NCI-H2196 treated with DMSO at 0.1 percent for 48 hours (cell line): ENCODE measurements at regions not wholly inside any gene's neighbourhood (a gene's known extent, or its start where the extent isn't known, plus 50 kb on each side); places are given as distances from the start of the nearest gene placed in this dataset.

Source experiments
- DNase-seq: peaks from one replicate; lab custom pipeline; 2025; ENCODE audit not compliant: unreplicated experiment; lab: John Stamatoyannopoulos, UW

DNA sequence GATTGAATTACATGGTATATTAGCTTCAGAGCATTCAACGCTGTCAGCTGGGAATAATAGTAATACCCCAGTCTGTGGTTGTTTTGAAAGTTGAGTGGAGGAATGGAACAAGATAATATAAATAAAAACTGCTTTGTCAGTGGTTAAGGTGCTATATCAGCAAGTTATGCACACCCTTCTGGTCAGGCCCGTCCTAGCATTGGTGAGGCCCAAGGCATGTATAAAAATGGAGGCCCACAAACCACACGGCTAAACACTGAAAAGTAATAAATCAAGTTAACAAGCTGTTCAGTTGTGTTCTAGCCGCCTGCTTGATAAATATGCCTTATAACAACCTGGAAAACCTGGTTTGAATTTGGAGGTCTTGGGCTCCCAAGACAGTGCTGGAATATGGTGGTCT lies 77.4 kb downstream of the PSMG1 start:
- DNase-seq, result no peak

DNA sequence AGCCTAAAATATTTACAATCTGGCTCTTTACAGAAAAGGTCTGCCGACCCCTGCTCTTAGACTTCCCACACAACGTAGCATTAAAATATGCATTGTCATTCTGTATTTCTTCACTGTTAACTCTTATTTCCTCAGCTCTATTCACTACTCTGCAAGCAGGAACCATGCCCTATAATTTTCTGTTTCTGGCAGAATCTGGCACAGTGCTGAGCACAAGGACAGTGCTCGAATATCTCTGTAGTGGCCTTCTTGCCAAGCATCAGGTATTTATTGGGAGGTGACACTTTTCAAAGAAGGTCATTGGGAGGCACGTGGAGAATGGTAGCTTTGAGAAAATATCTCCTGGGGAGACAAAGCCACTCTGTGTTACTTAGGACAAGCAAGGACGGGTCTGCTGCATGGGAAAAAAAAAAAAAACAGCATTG lies 77.9 kb downstream of the PSMG1 start:
- no peak for DNase-seq

DNA sequence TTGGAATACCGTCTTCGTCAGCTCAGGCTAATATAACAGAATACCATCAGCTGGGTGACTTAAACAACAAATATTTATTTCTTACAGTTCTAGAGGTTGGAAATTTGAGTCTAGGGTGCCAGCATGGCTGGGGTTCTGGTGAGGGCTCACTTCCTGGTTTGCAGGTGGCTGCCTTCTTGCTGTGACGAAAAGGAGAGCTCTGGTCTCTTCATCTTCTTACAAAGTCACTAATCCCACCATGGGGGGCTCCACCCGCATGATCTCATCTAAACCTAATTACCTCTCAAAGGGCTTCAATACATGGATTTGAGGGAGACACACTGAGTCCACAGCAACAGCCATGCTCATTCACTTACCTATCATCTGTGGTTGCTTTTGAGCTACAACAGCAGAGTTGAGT lies 78.3 kb downstream of the PSMG1 start:
- no peak for DNase-seq

DNA sequence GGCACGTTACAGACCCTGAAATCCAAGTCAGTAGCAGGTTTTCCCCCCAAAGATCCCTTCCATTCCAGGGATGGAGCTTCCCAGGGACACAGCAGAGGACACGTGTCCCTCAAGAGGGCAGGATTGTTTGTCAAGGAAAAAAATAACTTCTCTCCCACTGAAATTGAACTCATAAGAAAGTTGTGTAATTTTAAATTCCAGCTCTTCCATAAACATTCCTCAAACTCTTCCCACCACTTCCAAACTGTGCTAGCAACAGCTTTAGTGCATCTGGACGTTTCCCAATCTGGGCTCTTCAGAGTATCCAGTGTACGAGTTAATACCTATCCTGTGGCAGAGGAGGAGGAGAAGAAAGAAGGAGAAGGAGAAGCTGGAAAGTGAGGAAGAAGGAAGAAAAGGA lies 79.6 kb downstream of the PSMG1 start:
- DNase-seq, result no peak

DNA sequence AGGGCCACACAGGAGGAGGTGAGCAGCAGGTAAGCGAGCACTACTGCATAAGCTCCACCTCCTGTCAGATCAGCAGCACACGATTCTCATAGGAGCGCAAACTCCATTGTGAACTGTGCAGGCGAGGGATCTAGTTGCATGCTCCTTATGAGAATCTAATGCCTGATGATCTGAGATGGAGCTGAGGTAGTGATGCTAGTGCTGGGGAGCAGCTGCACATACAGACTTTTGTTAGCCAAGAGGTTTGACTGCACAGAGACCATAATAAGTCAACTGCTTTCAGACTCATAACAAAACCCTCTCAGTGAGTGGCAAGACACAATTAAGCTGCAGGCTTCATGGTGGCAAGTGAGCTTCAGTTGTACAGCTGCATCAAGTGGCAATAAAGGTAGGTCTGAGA lies 83.4 kb downstream of the PSMG1 start:
- no peak for DNase-seq

DNA sequence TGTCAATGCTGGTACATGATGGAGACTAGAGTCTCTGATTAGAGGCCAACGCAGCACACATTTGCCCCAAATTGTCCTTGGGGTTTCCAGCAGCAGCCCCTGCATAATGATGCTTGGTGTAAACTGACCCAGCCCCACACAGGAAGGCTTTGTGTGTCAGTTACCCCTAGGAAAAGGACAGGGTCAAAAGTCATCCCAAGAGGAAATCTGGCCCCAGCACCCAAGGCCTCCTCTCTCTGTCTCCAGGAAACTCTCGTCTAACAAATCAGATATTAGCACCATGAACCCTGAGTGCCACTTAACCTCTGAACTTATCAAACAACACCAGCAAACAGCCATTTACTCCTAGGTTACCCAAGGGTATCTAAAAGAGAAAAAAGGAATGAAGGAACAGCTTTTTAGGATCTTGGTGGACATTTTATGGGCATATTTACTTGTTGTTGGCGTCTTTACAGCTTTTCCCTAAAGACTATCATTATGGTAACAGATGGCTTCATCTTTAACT lies 84.5 kb downstream of the PSMG1 start:
- peak; percentile 4 for DNase-seq

DNA sequence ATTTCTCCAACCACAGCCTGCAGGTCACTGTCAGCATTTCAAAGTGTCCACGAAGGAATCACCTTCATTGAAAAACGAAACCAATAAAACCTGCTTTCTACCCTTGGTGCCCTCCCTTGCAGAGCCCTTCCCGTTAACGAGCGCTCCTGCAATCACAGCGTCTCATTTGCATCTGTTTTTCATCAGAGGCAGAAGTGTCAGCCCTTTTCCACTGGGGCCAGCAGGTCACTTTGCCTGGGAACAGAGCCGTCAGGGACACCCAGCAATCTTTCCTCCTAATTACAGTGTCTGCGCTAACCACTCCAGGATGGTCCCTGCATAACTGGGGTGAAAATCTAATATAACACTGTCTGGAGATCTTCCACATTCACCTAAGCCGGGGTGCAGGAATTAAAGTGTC lies 85.3 kb downstream of the PSMG1 start:
- DNase-seq, result no peak

DNA sequence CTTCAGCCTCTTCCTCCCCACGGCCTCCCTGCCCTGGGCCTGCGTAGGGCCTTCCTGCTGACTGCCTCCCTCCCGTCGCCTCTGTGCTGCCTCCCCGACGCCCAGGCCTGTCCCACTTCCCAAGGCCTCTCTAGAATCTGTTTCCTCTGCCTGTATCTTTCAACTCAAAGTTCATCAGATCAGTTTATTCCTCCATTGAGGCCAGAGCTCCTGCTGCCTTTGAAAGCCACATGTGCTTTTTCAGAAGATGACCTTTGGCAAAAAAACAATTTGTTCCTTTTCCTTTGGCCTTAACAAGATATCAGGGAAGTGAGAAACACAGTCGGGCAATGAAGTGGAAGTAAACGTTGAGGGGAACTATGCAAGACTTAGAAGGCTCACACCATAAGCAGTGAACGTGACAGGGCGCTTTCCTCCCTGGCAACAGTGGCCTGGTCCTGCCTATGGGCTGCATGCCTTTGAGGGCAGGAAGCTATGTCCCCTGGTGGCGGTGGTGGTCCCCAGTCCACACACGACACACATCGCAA lies 85.9 kb downstream of the PSMG1 start:
- DNase-seq, result no peak

DNA sequence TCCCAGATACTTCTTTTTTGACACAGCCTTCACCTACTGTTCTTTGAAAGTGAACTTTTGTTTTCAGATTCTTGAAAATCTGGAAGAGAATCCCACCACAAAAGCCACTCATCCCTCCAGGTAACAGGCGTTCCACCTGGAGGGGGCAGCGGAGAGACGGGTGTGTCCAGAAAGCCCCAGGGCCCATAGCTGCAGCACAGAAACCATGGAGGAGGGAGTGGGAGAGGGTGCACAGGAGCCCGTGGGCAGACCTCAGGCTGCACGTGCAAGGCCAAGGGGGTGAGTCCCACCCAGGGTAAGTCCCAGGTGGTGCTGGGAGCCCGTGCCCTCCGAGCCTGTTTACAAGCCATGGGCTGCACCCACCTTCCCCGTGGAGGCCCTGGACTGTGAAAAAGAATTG lies 86.5 kb downstream of the PSMG1 start:
- DNase-seq, result no peak

DNA sequence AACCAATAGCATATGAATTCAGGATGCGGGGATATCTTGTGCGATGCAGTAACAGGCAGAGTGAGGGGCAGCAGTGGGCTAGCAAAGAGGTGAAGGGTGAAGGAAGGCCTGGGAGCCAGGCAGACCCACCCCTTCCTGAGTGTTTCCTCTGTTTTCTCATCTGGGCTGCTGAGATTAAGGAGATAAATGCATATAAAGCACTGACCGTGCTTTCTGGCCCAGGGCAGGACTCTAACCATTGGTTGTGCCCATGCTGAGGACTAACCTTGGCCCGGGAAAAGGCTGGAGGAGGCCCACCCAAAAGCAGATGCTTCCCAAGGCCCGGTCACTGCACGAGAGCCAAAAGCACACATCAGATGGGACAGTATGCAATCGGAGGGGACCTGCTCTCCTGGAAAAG lies 87.6 kb downstream of the PSMG1 start:
- DNase-seq, result no peak

DNA sequence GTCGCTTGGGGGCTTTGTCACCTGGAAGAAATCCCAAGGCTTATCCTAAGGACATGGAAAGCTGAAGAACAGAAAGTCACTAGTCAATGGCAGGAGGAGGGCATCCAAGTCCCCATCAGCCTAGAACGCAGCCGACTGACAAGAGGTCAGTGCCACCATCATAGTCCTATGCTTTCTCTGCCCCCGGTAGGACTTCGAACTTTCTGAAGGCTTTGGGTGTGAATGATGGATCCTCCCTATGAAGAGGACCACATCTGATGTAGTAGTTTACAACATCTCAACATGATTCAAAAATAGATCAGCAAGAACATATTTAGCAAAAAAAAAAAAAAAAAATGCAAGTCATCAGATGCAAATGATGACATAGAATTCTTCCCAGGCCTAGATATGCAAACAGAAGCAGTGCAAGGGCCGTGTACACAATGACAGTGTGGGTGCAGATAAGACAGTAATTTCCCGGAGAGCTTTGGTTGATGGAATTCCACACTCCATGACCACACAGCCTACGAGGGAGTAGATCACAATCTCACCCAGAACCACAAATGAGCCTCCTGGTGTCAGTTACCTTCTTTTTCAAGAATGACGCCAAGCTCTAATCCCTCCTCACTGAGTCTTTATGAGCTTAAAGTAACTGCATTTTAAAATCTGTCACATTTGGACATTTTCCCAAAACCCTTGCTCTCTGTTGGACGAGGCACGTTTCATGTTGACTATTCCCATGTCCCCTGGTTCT lies 88.2 kb downstream of the PSMG1 start:
- DNase-seq, result no peak

DNA sequence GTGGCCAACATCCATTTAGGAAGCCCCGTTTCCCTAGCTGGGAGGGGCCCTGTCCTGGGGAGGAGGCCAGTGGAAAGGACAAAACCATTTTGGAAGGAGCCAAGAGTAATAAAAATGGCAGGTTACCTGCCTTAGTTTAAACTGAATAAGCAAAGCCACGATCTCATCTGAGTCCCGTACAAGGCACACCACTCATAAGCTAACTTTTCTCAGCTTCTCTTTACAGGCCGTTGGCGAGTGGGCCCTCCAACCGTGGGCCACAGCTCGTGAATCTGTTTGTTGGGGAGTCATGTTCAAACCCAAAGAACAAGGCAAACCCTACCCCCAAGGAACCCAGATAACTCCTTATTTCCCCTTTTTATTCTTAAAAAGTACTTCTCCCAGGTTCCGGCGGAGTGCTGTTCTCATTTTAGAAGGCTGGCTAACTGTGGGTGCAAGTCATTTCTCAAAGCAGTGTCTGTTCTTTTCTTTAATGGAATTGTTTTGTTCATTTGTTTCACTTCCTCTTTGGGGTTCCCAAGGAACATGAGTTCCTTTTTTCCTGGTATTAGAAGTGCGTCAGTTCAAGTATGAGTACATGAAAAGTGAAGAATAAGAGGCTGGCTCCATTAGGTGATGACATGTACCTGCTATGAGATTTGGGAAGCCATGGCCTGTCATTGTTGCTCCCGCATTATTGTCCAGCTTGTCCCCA lies 89.0 kb downstream of the PSMG1 start:
- DNase-seq, result no peak

DNA sequence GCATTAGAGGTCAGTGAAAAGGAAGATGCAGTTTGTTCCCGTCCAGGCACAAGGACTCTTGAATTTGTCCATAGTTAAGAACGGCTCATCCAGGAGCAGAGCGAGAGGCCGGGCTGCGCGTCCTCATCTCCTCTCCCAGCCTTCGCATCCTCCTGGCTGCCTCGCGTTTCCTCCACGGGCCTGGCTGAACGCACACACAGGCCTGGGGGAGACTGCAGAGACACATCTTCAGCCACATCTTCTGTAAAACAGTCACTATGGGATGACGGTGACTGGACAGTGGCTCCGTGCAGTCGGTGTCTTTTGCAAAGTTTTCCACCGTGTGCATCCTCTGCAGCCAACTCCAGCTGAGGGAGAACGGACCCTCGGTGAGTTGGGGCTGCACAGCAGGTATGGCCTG lies 89.7 kb downstream of the PSMG1 start:
- no peak for DNase-seq

DNA sequence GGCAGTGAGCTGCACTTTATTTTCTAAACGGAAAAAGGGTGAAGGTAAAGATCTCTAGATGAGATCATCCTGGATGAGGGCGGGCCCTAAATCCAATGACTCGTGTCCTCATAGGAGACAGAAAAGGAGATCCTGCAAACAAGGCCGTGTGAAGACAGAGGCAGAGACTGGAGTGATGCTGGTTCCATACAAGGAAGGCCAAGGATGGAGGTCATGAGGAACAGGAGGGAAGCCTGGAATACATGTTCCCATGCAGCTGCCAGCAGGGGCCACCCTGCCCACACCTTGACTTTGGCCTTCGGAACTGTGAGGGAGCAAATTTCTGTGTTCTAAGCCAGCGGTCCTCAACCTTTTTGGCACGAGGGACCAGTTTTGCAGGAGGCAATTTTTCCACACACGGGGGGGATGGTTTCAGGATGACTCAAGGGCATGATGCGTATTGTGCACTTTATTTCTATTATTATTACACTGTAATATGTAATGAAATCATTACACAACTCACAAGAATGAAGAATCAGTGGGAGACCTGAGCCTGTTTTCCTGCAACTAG lies 94.3 kb downstream of the PSMG1 start:
- DNase-seq, result no peak

DNA sequence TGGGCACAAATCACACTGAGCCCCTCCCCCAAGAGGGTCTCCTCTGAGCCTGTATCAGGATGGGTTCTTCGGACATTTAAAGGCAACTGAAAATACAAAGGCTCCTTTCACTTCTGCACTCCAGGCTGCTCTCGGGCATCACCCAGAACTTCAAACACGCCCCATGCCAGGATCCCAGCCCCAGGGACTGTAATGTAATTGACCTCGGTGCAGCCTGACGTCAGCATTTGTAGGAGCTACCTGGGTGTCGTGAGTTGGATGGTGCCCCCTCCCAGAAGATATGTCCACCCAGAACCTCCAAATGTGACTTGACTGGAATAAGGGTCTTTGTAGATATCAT lies 95.2 kb downstream of the PSMG1 start:
- no peak for DNase-seq

DNA sequence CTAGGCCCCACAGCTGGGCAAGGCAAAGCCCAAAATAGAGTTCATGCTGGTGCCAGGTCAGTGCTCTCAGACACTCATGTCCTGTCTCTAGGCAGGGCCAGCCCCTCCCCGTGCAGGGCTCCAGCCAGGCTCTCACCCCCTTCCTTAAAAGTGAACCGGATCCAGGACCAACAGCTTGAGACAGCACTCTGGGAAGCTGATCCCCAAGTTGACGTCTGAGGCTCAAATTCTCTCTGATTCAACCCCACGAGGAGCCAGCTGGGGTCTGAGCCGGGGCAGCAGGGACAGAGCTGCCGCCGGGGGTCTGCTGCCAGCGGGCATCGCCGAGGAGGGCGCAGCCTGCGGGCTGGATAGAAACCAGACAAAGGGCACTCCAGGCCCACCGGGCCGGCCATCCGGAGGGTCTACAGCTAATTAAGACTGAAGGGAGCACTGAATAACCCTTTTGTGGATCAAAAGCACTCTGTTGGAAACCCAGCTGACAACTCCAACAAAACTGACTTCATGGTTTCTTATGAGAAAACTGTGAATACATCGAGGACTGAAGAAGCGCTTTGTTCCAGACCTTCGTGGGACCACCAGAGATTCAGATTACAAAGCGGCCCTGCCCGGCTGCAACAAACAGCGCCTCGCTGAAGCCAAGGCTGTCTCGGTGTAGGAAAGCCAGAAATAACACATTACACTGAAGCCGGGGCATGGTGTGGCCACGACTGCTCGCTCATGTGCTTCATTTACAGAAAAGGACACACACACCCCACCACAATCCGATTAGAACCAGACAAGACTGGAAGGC lies 95.8 kb downstream of the PSMG1 start:
- no peak for DNase-seq

DNA sequence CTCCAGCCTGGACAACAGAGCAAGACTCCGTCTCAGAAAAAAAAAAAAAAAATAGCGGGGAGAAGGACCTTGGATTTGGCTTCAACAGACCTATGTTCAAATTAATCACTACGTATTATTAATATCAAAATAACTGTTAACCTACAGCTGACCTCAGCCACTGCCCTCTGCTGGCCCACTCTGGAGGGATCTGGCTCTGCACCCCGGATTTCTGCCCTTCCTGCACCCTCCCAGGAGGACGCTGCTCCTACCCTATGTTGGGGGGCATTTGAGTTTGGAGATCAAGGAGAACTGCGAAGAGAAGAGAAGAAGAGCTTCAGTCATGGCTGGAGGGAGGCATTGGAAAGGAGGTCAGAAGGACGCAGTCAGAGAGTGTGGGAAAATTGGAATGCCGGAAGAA lies 96.7 kb downstream of the PSMG1 start:
- no peak for DNase-seq

DNA sequence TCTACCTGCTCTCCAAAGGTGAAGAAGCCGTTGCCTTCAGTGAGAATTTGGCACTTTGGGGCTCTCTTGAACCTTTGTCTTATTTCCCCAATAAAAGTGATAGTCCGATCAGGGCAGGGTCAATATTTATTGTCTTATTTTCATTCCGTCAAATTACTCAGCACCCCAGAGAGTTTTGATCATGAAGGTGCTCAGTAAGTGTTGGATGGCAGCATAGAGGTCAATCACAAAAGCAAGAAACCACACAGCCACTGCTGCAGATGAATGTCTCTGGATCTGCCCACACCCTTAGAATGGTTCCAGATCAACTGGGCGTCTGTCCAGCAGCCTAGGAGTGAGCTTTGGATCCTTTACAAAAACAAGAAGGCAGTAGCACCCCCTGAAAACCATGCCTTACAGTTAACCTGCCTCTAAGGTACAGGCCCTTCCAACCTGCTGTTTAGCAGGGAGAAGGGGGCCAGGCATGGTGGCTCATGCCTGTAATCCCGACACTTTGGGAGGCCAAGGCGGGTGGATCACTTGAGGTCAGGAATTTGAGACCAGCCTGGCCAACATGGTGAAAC lies 97.3 kb downstream of the PSMG1 start:
- no peak for DNase-seq

DNA sequence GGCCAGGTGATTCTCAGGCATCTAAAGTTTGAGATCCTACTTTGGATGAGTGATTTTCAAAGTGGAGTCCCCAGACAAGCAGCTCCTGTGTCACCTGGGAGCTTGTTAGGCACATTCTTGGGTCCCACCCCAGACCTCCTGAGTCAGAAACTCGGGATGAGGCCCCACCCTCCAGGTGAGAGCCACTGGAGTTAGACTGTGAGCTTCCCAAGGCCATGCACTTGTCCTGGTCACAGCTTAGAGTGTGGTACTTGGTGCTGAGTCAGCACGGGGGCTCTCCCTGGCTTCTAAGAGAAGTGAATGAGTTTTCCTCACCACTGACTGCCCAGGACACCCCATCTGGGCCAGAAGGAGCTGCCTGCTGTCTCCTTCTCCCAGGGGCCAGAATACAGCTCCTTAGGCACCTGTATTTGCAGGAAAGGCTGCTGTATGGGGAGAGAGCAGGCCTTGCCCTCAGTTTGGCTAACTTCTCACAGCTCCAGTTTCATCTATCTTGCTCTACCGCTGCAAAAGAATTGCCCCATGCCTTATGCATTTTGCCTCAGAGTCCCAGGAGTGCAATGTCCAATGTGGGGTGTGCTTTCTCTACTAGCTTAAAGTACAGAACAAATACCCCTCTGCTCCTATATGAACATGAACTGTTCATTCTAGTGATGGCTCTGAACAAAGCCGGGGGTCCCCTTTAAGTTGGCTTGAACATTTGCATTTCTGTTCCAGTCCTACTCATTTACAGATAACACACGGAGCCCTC lies 98.1 kb downstream of the PSMG1 start:
- DNase-seq, result no peak

DNA sequence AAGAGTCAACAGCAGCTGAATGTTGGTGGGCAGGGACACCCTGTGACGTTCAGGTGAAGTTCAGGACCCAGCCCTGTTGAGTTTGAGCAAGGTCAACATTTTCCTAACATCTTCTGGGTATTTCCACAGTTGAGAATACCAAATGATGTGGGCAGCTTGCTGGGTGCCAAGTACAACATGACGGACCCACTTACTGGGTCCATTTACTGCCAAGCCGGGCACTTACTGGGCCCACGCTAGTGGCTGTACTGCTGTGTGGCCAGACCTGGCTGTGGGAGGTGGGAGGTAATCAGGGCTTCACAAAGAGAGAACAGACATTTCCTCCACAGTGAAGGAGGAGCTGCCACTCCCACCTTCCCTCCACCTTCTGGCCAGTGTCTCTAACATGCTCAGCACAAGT lies 99.2 kb downstream of the PSMG1 start:
- no peak for DNase-seq
